A673 (cell line): ENCODE measurements at regions not wholly inside any gene's neighbourhood (a gene's known extent, or its start where the extent isn't known, plus 50 kb on each side); places are given as distances from the start of the nearest gene placed in this dataset.

Experiments
- BruUV-seq: library from RNA; stranded (reverse); fragments of 400-500 nt; replicated peaks from 2 replicates; lab custom pipeline; 2021; lab: Mats Ljungman, UMichigan
- CTCF ChIA-PET: fragments of 300-600 bp; sonication (Branson Sonifier 250); formaldehyde crosslinking; loops from one replicate; lab custom pipeline; 2022; ENCODE audit warnings: antibody characterized with exemption; lab: Charles Lee
- POLR2A ChIA-PET: fragments of 300-600 bp; sonication (Branson Sonifier 250); formaldehyde crosslinking; loops from one replicate; lab custom pipeline; 2022; ENCODE audit warnings: antibody characterized with exemption; ENCODE audit not compliant: low non-redundant PET; lab: Charles Lee
- DNase-seq: peaks from one replicate; pipeline ENCODE4 v3.0.0-alpha.2; 2015; ENCODE audit warnings: low spot score
- H3K27ac ChIP-seq: fragments of 200-600 bp; sonication (generic); 2 replicates; pipeline ENCODE4 v1.5.1; 2016; ENCODE audit warnings: mixed run types, low read depth, mild to moderate bottlenecking, mixed read lengths, antibody characterized with exemption, low read length; ENCODE audit not compliant: poor library complexity, severe bottlenecking
- H3K27me3 ChIP-seq: fragments of 200-600 bp; sonication (generic); replicated peaks from 2 replicates; pipeline ENCODE4 v1.6.1; 2017; ENCODE audit warnings: mixed run types, low read depth, mild to moderate bottlenecking, mixed read lengths, antibody characterized with exemption, low read length; ENCODE audit not compliant: insufficient read depth, poor library complexity
- H3K36me3 ChIP-seq: fragments of 200-600 bp; sonication (generic); 2 replicates; pipeline ENCODE4 v1.6.1; 2016; ENCODE audit warnings: mixed run types, mild to moderate bottlenecking, mixed read lengths, antibody characterized with exemption, low read length; ENCODE audit not compliant: insufficient read depth, poor library complexity, severe bottlenecking
- H3K4me1 ChIP-seq: fragments of 200-600 bp; sonication (generic); 2 replicates; pipeline ENCODE4 v1.6.1; 2017; ENCODE audit warnings: mixed run types, mild to moderate bottlenecking, mixed read lengths, antibody characterized with exemption, low read length; ENCODE audit not compliant: insufficient read depth, poor library complexity, severe bottlenecking
- H3K4me3 ChIP-seq: fragments of 200-600 bp; sonication (generic); 2 replicates; pipeline ENCODE4 v1.5.1; 2016; ENCODE audit warnings: low read depth, mixed run types, mild to moderate bottlenecking, mixed read lengths, low read length; ENCODE audit not compliant: poor library complexity, severe bottlenecking
- H3K9me3 ChIP-seq: fragments of 200-600 bp; sonication (generic); 2 replicates; pipeline ENCODE4 v1.6.1; 2016; ENCODE audit warnings: mixed run types, low read depth, mild to moderate bottlenecking, mixed read lengths, antibody characterized with exemption, low read length; ENCODE audit not compliant: poor library complexity, severe bottlenecking
- CTCF ChIP-seq: fragments of 300-800, 200-600 bp; sonication (generic); conservative IDR thresholded peaks from 2 replicates; pipeline ENCODE4 v1.5.1; 2017; ENCODE audit warnings: low read depth, mild to moderate bottlenecking, antibody characterized with exemption, low read length, moderate library complexity, mixed read lengths
- EZH2 ChIP-seq: fragments of 200-600 bp; sonication (generic); IDR thresholded peaks from 2 replicates; pipeline ENCODE4 v1.6.1; 2017; ENCODE audit warnings: borderline replicate concordance, low read depth, mild to moderate bottlenecking, mixed read lengths, antibody characterized with exemption, low read length; ENCODE audit not compliant: poor library complexity, severe bottlenecking
- intact Hi-C: fragments of 100-400 bp; cut with micrococcal nuclease; formaldehyde crosslinking; loops from one replicate; pipeline ENCODE4 v1.10.0; 2022; ENCODE audit not compliant: unreplicated experiment

- no peaks in the 10 kb centered on the region for H3K4me1 ChIP-seq
- TF ChIP-seq EZH2 (no peak), CTCF (no peak)
- no peak for DNase-seq
- no peaks in the 10 kb centered on the region for H3K27me3 ChIP-seq
- intact Hi-C loops = no loop called here
- POLR2A ChIA-PET = no interaction called here
- no TSS peak for BruUV-seq
- no peaks in the 10 kb centered on the region for H3K9me3 ChIP-seq
- no peak overlapping the region for H3K27ac ChIP-seq
- no peak overlapping the region for H3K4me3 ChIP-seq
- no peaks in the 10 kb centered on the region for H3K36me3 ChIP-seq
- CTCF ChIA-PET = no interaction called here
Measured at GRCh38 chr4:126172126-126172525, 857.4 kb downstream of the FAT4 start.

GRCh38 chr4:126174627-126175026 lies 859.9 kb downstream of the FAT4 start:
- Histone ChIP-seq H3K9me3 (no peaks in the 10 kb centered on the region), H3K27ac (no peak overlapping the region), H3K27me3 (no peaks in the 10 kb centered on the region), H3K4me3 (no peak overlapping the region), H3K36me3 (no peaks in the 10 kb centered on the region), H3K4me1 (no peaks in the 10 kb centered on the region)
- intact Hi-C loops = no loop called here
- CTCF ChIA-PET = no interaction called here
- BruUV-seq = no TSS peak
- no peak for DNase-seq
- TF ChIP-seq EZH2 (no peak), CTCF (no peak)
- POLR2A ChIA-PET = no interaction called here

- H3K36me3 ChIP-seq = no peaks in the 10 kb centered on the region
- intact Hi-C loops = no loop called here
- TF ChIP-seq EZH2 = no peak
- no peak for TF ChIP-seq CTCF
- no peak for DNase-seq
- no peaks in the 10 kb centered on the region for H3K27me3 ChIP-seq
- ChIA-PET POLR2A (no interaction called here), CTCF (no interaction called here)
- no peak overlapping the region for H3K4me3 ChIP-seq
- no peaks in the 10 kb centered on the region for H3K4me1 ChIP-seq
- BruUV-seq = no TSS peak
- H3K27ac ChIP-seq = no peak overlapping the region
- no peaks in the 10 kb centered on the region for H3K9me3 ChIP-seq
Measured at GRCh38 chr4:126180642-126181041, 865.9 kb downstream of the FAT4 start.
